Subcutaneous abdominal adipose tissue (tissue), 5 donors: ENCODE measurements at regions not wholly inside any gene's neighbourhood (a gene's known extent, or its start where the extent isn't known, plus 50 kb on each side); places are given as distances from the start of the nearest gene placed in this dataset.
A peak's percentile ranks its signal among the peaks of the same experiment; 100 is the strongest.
"Not testable (repeated sequence)": the region's sequence is repeated elsewhere in the genome, so short reads cannot be mapped to it uniquely, and the experiment has no call there.

Experiments
- H3K27ac ChIP-seq: one replicate; pipeline ENCODE4 v1.7.0; 2013; ENCODE audit warnings: low read depth, mild to moderate bottlenecking, inconsistent platforms, low read length, moderate library complexity
- H3K27me3 ChIP-seq, 5 donors: one replicate each; pipeline ENCODE4 v1.7.0; 2013; ENCODE audit warnings: low read length in 5 of 5, inconsistent platforms in 1 of 5; ENCODE audit not compliant: control insufficient read depth in 5 of 5, insufficient read depth in 4 of 5
- H3K36me3 ChIP-seq, 5 donors: one replicate each; pipeline ENCODE4 v1.7.0; 2013; ENCODE audit warnings: low read length in 5 of 5; ENCODE audit not compliant: control insufficient read depth in 5 of 5, insufficient read depth in 5 of 5
- H3K4me1 ChIP-seq, 5 donors: one replicate each; pipeline ENCODE4 v1.7.0; 2013; ENCODE audit warnings: low read length in 5 of 5, mild to moderate bottlenecking in 3 of 5, moderate library complexity in 1 of 5; ENCODE audit not compliant: control insufficient read depth in 5 of 5, insufficient read depth in 5 of 5
- H3K4me3 ChIP-seq, 5 donors: one replicate each; pipeline ENCODE4 v1.7.0; 2013; ENCODE audit warnings: low read length in 5 of 5, low read depth in 1 of 5
- H3K9ac ChIP-seq, 5 donors: one replicate each; pipeline ENCODE4 v1.7.0; 2013; ENCODE audit warnings: low read length in 5 of 5, mild to moderate bottlenecking in 4 of 5, moderate library complexity in 3 of 5
- H3K9me3 ChIP-seq, 5 donors: one replicate each; pipeline ENCODE4 v1.7.0; 2013; ENCODE audit warnings: low read length in 5 of 5; ENCODE audit not compliant: control insufficient read depth in 5 of 5
- donor health status: healthy.
- donor health status: healthy.
- donor health status: healthy.
- donor health status: healthy.
- donor health status: healthy.

DNA sequence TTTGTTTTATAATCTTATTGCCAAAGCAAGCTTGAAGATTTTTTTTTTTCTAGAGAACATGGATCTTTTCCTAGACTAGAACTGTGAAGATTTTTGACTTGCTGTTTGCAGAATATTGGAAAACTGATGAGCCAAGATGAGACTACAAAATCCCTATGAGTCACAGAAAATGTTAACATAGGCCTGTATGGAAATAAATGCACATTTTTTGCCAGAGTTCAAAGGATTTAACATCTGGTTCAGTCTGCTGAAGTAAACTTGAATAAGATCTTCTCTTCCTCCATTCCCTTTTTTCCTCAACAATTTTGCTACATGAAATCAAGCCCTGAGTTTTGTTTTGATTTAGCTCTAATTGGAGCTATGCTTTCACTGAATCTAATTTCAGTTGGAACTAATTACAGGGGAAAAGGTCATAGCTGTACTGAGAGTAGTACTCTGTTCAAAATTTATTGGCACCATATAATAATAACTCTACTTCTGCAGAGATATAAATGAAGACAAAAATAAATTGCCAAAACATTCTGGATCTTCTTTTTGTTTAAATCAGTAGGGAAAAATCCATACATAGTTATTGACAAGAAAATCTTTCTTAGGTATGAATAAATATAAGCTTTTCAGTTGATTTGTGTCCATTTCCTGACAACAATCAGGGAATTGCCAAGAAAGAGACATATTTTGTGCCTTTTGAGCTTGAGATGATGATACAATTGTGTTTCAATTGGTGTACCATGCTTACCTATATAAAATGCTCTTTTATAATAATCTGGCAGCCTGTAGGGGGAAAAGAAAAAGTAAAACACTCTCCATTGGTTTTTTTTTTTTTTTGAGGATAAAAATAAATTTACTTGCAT, 387.5 kb upstream of the GOT2 start:
- Histone ChIP-seq H3K9ac (no peak overlapping the region), H3K36me3 (no peaks in the 10 kb centered on the region), H3K4me1 (peaks cover 0 to 10% (median 0%) of the 10 kb centered on the region in 5 donors), H3K27me3 (no peaks in the 10 kb centered on the region), H3K9me3 (no peaks in the 10 kb centered on the region), H3K27ac (no peak overlapping the region), H3K4me3 (peak overlapping the region in 1 of 5 donors; percentile 20)

GRCh38 chr16:59116744-59117143, 382.6 kb upstream of the GOT2 start:
- peaks cover 0 to 7% (median 0%) of the 10 kb centered on the region in 5 donors for H3K4me1 ChIP-seq
- H3K9me3 ChIP-seq = no peaks in the 10 kb centered on the region
- H3K9ac ChIP-seq = no peak overlapping the region
- no peak overlapping the region for H3K27ac ChIP-seq
- H3K27me3 ChIP-seq = no peaks in the 10 kb centered on the region
- H3K4me3 ChIP-seq = no peak overlapping the region
- no peaks in the 10 kb centered on the region for H3K36me3 ChIP-seq

- no peak overlapping the region for H3K9ac ChIP-seq
- H3K27me3 ChIP-seq = no peaks in the 10 kb centered on the region
- H3K27ac ChIP-seq = no peak overlapping the region
- H3K9me3 ChIP-seq = no peaks in the 10 kb centered on the region
- no peak overlapping the region for H3K4me3 ChIP-seq
- no peaks in the 10 kb centered on the region for H3K36me3 ChIP-seq
- H3K4me1 ChIP-seq = no peaks in the 10 kb centered on the region
Measured at GRCh38 chr16:59114790-59115189, 380.7 kb upstream of the GOT2 start.

DNA sequence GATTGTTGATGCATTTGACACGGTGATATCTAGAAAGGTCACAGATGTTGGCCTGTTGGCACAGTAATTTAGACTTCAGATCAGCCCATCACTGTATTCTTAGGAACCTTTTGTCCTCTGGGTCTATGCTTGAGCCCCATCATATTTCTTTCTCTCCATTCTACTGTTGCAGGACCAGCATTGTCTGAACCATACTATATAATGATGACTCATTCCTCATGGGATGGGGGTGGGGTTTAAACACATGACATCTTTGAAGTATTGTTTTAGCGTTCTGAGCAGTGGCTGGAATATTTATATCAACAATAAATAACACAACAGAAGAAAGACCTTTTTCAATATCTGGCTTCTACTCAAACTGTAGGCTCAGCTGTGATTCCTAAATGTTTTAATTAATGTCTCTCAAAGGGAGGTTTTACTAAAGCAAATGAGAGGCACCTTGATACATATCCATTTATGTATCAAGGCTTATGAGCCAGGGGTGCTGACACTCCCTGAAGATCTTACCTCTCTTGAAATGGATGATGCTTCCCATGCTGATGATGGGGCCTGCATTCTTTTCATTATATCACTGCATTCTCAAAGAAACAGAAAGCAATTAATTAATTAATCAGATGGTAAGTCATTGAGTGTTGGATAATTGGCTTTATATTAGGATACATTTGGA, 379.0 kb upstream of the GOT2 start:
- H3K4me3 ChIP-seq = no peak overlapping the region
- H3K9me3 ChIP-seq = no peaks in the 10 kb centered on the region
- H3K27ac ChIP-seq = no peak overlapping the region
- H3K4me1 ChIP-seq = no peaks in the 10 kb centered on the region
- no peak overlapping the region for H3K9ac ChIP-seq
- H3K36me3 ChIP-seq = no peaks in the 10 kb centered on the region
- no peaks in the 10 kb centered on the region for H3K27me3 ChIP-seq

- no peaks in the 10 kb centered on the region for H3K36me3 ChIP-seq
- no peaks in the 10 kb centered on the region for H3K27me3 ChIP-seq
- H3K4me3 ChIP-seq = no peak overlapping the region
- no peaks in the 10 kb centered on the region for H3K9me3 ChIP-seq
- H3K4me1 ChIP-seq = no peaks in the 10 kb centered on the region
- no peak overlapping the region for H3K27ac ChIP-seq
- H3K9ac ChIP-seq = no peak overlapping the region
Measured at GRCh38 chr16:59111280-59111679, 377.2 kb upstream of the GOT2 start.

GRCh38 chr16:59108374-59108773, 374.3 kb upstream of the GOT2 start:
- H3K4me3 ChIP-seq = no peak overlapping the region
- H3K36me3 ChIP-seq = no peaks in the 10 kb centered on the region
- H3K27ac ChIP-seq = no peak overlapping the region
- no peaks in the 10 kb centered on the region for H3K27me3 ChIP-seq
- no peaks in the 10 kb centered on the region for H3K9me3 ChIP-seq
- H3K4me1 ChIP-seq = no peaks in the 10 kb centered on the region
- H3K9ac ChIP-seq = no peak overlapping the region

DNA sequence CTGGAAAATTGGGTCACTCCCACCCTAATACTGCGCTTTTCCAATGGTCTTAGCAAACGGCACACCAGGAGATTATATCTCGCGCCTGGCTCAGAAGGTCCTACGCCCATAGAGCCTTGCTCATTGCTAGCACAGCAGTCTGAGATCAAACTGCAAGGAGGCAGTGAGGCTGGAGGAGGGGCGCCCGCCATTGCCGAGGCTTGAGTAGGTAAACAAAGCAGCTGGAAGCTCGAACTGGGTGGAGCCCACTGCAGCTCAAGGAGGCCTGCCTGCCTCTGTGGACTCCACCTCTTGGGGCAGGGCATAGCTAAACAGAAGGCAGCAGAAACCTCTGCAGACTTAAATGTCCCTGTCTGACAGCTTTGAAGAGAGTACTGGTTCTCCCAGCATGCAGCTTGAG, 362.6 kb upstream of the GOT2 start:
- not testable (repeated sequence) for H3K36me3 ChIP-seq, H3K4me1 ChIP-seq, H3K4me3 ChIP-seq, H3K9ac ChIP-seq, H3K9me3 ChIP-seq, H3K27me3 ChIP-seq, H3K27ac ChIP-seq

- H3K27me3 ChIP-seq = no peaks in the 10 kb centered on the region
- no peak overlapping the region for H3K4me3 ChIP-seq
- no peak overlapping the region for H3K27ac ChIP-seq
- H3K9me3 ChIP-seq = no peaks in the 10 kb centered on the region
- H3K4me1 ChIP-seq = no peaks in the 10 kb centered on the region
- no peak overlapping the region for H3K9ac ChIP-seq
- H3K36me3 ChIP-seq = no peaks in the 10 kb centered on the region
Measured at GRCh38 chr16:59090541-59090940, 356.4 kb upstream of the GOT2 start.

DNA sequence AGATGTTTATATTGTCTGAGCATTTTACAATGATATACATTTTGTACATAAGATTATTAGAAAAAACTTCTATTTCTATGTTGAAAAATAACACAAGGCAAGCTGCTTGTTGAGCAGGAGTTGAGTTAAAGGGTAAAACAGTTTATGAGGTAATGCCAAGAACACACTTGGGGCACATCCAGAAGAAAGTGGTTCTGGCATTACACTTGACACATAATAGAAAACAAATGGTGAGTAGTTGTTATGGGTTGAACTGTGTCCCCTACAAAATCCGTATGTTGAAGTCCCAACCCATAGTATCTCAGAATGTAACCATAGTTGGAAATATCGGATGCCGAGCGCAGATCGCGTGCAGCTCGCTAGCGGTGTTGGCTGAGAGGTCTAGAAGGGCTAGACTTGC, 354.3 kb upstream of the GOT2 start:
- H3K4me1 ChIP-seq = no peaks in the 10 kb centered on the region
- no peak overlapping the region for H3K4me3 ChIP-seq
- H3K9me3 ChIP-seq = no peaks in the 10 kb centered on the region

DNA sequence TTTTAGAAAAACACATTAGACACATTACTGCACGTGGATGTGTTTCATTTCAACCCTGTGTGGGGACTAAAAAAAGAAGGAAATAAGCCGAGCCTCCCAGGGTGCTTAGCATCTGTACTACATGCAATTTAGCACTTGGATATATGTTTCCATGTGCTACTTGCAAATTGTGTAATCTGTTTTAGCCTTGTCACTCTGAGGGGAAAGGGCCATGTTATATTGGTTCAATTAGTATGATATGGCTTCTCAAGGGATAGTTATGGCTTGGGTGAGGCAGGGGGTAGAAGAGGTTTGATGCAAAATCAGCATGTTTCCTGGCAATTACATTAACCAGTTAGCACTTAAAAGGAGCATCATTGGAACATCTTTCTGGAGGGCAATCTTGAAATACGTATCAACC, 353.5 kb upstream of the GOT2 start:
- no peaks in the 10 kb centered on the region for H3K36me3 ChIP-seq
- H3K4me3 ChIP-seq = no peak overlapping the region
- H3K4me1 ChIP-seq = no peaks in the 10 kb centered on the region
- no peak overlapping the region for H3K9ac ChIP-seq
- no peak overlapping the region for H3K27ac ChIP-seq
- H3K27me3 ChIP-seq = no peaks in the 10 kb centered on the region
- peaks cover 0 to under 1% (median 0%) of the 10 kb centered on the region in 5 donors for H3K9me3 ChIP-seq

More for the DNA sequence above, 354.3 kb upstream of the GOT2 start:
- H3K9ac ChIP-seq = no peak overlapping the region
- H3K36me3 ChIP-seq = no peaks in the 10 kb centered on the region
- H3K27ac ChIP-seq = no peak overlapping the region
- H3K27me3 ChIP-seq = no peaks in the 10 kb centered on the region
